Right lobe of liver (tissue), 4 donors: ENCODE measurements at regions not wholly inside any gene's neighbourhood (a gene's known extent, or its start where the extent isn't known, plus 50 kb on each side); places are given as distances from the start of the nearest gene placed in this dataset.

ENCODE experiments used
- CTCF ChIP-seq, 4 donors: fragments of 200-600 bp in 3 of 4; fragments of 450-650 bp in 1 of 4; IDR thresholded peaks; one replicate each; pipeline versions ENCODE4 v1.5.1 to v1.8.0; 2016 to 2022; ENCODE audit warnings: antibody characterized with exemption in 4 of 4, mild to moderate bottlenecking in 2 of 4
- POLR2A ChIP-seq: fragments of 450-650 bp; IDR thresholded peaks from one replicate; pipeline ENCODE4 v1.6.1; 2017; ENCODE audit warnings: antibody characterized with exemption, mild to moderate bottlenecking
- donor health status: DM: no; HTN: no; CAD: no.
- donor health status: DM: no; HTN: no; CAD: no.
- donor health status: DM: no; HTN: yes; CAD: no.

DNA sequence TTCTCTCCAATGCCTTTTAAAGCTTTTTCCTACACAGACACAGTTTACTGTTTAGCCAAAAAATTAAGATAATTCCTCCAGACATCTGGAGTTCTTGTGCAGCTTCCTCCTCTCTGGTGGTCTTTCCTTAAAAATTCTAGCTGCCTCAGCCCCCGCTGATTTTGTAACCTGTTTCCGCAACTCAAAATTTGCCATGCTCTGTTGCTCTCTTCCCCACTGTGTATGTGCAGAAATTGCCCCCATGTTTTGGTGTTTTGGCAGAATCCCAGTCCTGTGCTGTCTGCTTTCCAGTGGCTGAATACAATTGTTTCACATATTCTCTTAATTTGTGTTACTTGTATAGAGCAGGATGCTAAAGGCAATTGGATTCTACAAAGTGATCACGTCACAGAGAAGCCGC is 151.7 kb upstream of the PRSS1 start:
- TF ChIP-seq POLR2A, result no peak
- no peak for TF ChIP-seq CTCF (IDR thresholded peaks at IDR 0.05)
